ENCODE measurements at regions not wholly inside any gene's neighbourhood (a gene's known extent, or its start where the extent isn't known, plus 50 kb on each side); places are given as distances from the start of the nearest gene placed in this dataset.
A peak's percentile ranks its signal among the peaks of the same experiment; 100 is the strongest.

- WGBS (ENCODE audit: insufficient coverage), result no CpG with 5 or more reads among the region's 1 CpG
- Histone ChIP-seq H3K4me3 (ENCODE audit: low read depth, low read length) (no peak overlapping the region), H3K27ac (ENCODE audit: low read depth, low read length) (no peak overlapping the region), H3K4me1 (ENCODE audit: control insufficient read depth, insufficient read depth, low read length) (no peaks in the 10 kb centered on the region), H3K36me3 (ENCODE audit: control insufficient read depth, insufficient read depth, low read length) (no peaks in the 10 kb centered on the region), H3K9me3 (ENCODE audit: control insufficient read depth, insufficient read depth, low read length) (no peaks in the 10 kb centered on the region), H3K27me3 (ENCODE audit: control insufficient read depth, insufficient read depth, low read length) (no peaks in the 10 kb centered on the region)
- peak in 1 of 6 donors; percentile 41 for DNase-seq (ENCODE audit: low read depth in 4 of 6, low spot score in 6 of 6)
Measured at GRCh38 chr1:96918406-96918805, 196.8 kb downstream of the PTBP2 start.

DNA sequence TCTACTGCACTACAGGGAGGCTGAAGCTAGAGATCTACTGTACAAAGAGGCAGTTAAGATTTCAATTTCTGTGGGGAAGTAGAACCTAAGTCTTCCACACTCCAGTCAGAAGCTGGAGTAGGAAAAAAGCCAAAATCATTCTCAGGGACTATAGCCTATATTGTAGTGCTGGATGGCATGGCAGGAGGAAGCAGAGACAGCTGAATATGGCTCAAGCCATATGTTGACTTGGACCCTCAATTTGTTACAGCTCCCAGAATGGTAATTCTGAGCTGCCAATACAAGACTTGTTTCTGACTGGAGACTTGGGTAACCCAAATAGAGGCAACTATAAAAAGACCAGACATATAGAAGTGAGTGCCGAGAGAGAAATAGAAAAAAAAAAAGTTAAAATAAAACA is 200.6 kb downstream of the PTBP2 start:
- no peaks in the 10 kb centered on the region for H3K4me1 ChIP-seq (ENCODE audit: control insufficient read depth, insufficient read depth, low read length)
- H3K36me3 ChIP-seq (ENCODE audit: control insufficient read depth, insufficient read depth, low read length), result no peaks in the 10 kb centered on the region
- DNase-seq (ENCODE audit: low read depth in 4 of 6, low spot score in 6 of 6), result peak in 1 of 6 donors; percentile 85
- no peaks in the 10 kb centered on the region for H3K27me3 ChIP-seq (ENCODE audit: control insufficient read depth, insufficient read depth, low read length)
- no CpG with 5 or more reads among the region's 1 CpG for WGBS (ENCODE audit: insufficient coverage)
- no peak overlapping the region for H3K4me3 ChIP-seq (ENCODE audit: low read depth, low read length)
- no peak overlapping the region for H3K27ac ChIP-seq (ENCODE audit: low read depth, low read length)
- peaks cover 3% of the 10 kb centered on the region for H3K9me3 ChIP-seq (ENCODE audit: control insufficient read depth, insufficient read depth, low read length)

DNA sequence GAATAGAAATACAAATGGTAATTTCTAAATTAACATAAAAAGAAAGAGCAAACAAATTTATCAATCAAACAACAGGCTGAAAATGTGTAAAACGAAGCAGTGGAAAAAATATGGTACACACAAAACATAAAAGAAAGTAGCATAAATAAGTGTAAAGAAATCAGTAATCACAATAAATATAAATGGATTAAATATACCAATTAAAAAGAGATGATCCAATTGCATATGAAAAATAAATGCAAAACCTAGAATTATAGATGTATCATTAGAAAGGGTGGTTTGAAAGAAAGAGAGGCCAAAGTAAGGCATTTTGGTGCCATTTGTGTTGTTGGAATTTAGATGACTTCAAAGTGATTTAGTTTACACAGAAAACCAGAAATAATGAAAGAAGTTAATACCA is 202.2 kb downstream of the PTBP2 start:
- no peaks in the 10 kb centered on the region for H3K36me3 ChIP-seq (ENCODE audit: control insufficient read depth, insufficient read depth, low read length)
- H3K4me1 ChIP-seq (ENCODE audit: control insufficient read depth, insufficient read depth, low read length), result no peaks in the 10 kb centered on the region
- WGBS (ENCODE audit: insufficient coverage), result no CpG with 5 or more reads among the region's 1 CpG
- H3K27ac ChIP-seq (ENCODE audit: low read depth, low read length), result no peak overlapping the region
- no peaks in the 10 kb centered on the region for H3K27me3 ChIP-seq (ENCODE audit: control insufficient read depth, insufficient read depth, low read length)
- H3K4me3 ChIP-seq (ENCODE audit: low read depth, low read length), result no peak overlapping the region
- peaks cover 3% of the 10 kb centered on the region for H3K9me3 ChIP-seq (ENCODE audit: control insufficient read depth, insufficient read depth, low read length)
- no peak for DNase-seq (ENCODE audit: low read depth in 4 of 6, low spot score in 6 of 6)

- H3K27me3 ChIP-seq (ENCODE audit: control insufficient read depth, insufficient read depth, low read length), result no peaks in the 10 kb centered on the region
- no peaks in the 10 kb centered on the region for H3K36me3 ChIP-seq (ENCODE audit: control insufficient read depth, insufficient read depth, low read length)
- H3K27ac ChIP-seq (ENCODE audit: low read depth, low read length), result no peak overlapping the region
- no peak overlapping the region for H3K4me3 ChIP-seq (ENCODE audit: low read depth, low read length)
- H3K9me3 ChIP-seq (ENCODE audit: control insufficient read depth, insufficient read depth, low read length), result peaks cover 3% of the 10 kb centered on the region
- no peaks in the 10 kb centered on the region for H3K4me1 ChIP-seq (ENCODE audit: control insufficient read depth, insufficient read depth, low read length)
- DNase-seq (ENCODE audit: low read depth in 4 of 6, low spot score in 6 of 6), result no peak
Measured at GRCh38 chr1:96926176-96926575, 204.6 kb downstream of the PTBP2 start.

DNA sequence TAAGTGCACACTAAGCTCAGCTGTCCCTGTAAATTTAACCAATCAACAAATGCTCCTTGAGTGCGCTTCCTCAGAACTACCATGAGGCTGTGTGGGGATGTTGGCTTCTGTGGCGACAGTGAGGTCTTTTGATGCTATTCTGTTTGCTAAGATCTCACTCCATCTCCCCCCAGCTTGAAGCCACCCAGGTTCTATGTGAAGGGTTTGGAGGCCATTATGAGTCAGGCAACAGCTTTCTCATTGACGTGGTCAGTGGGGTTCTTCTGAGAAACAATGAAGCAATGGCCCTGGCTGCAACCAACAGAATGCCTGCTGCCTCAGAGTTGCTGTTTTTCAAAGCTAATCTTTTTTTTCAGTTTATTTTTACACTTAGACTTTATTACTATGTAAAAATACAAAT is 205.5 kb downstream of the PTBP2 start:
- H3K36me3 ChIP-seq (ENCODE audit: control insufficient read depth, insufficient read depth, low read length), result no peaks in the 10 kb centered on the region
- H3K4me1 ChIP-seq (ENCODE audit: control insufficient read depth, insufficient read depth, low read length), result no peaks in the 10 kb centered on the region
- WGBS (ENCODE audit: insufficient coverage), result 57% methylated on average over 1 of the region's 3 CpGs
- no peak overlapping the region for H3K4me3 ChIP-seq (ENCODE audit: low read depth, low read length)
- no peak overlapping the region for H3K27ac ChIP-seq (ENCODE audit: low read depth, low read length)
- peaks cover 3% of the 10 kb centered on the region for H3K9me3 ChIP-seq (ENCODE audit: control insufficient read depth, insufficient read depth, low read length)
- DNase-seq (ENCODE audit: low read depth in 4 of 6, low spot score in 6 of 6), result no peak
- H3K27me3 ChIP-seq (ENCODE audit: control insufficient read depth, insufficient read depth, low read length), result no peaks in the 10 kb centered on the region

DNA sequence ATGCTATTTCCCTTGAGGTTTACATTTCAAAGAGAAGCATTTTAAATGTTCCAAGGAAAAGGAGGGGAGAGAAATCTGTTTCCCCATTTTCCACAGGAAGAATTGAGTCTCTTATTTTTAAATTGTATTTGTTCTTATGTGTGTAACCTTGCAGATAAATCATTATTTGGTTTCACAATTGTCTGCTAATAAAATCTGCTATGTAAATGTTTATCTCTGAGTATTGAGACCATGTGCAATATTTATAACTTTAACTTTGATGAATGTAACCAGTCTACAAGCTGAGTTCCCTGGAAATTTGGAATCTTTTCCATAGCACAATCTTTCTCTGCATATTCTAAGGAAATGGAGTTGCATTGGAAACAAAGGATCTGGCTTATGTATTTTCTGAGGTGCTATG is 209.6 kb downstream of the PTBP2 start:
- Histone ChIP-seq H3K9me3 (ENCODE audit: control insufficient read depth, insufficient read depth, low read length) (no peaks in the 10 kb centered on the region), H3K27ac (ENCODE audit: low read depth, low read length) (no peak overlapping the region), H3K4me3 (ENCODE audit: low read depth, low read length) (no peak overlapping the region), H3K36me3 (ENCODE audit: control insufficient read depth, insufficient read depth, low read length) (no peaks in the 10 kb centered on the region), H3K27me3 (ENCODE audit: control insufficient read depth, insufficient read depth, low read length) (no peaks in the 10 kb centered on the region), H3K4me1 (ENCODE audit: control insufficient read depth, insufficient read depth, low read length) (no peaks in the 10 kb centered on the region)
- DNase-seq (ENCODE audit: low read depth in 4 of 6, low spot score in 6 of 6), result no peak

DNA sequence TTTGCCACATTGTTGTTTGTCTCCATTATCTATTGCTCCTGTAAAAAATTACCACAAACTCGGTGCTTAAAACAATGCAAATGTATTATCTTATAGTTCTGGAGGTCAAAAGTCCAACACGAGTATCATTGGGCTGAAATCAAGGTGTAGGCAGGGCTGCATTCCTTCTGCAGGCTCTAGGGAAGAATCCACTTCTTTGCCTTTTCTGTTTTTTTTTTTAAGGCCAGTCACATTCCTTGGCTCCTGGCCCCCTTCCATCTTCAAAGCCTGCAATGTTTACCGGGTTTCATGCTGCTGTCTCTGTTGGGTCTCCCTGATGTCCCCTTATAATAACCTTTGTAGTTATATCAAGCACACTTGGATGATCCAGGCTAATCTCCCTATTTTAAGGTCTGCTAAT is 212.7 kb downstream of the PTBP2 start:
- Histone ChIP-seq H3K4me3 (ENCODE audit: low read depth, low read length) (no peak overlapping the region), H3K27me3 (ENCODE audit: control insufficient read depth, insufficient read depth, low read length) (no peaks in the 10 kb centered on the region), H3K9me3 (ENCODE audit: control insufficient read depth, insufficient read depth, low read length) (no peaks in the 10 kb centered on the region), H3K27ac (ENCODE audit: low read depth, low read length) (no peak overlapping the region), H3K4me1 (ENCODE audit: control insufficient read depth, insufficient read depth, low read length) (no peaks in the 10 kb centered on the region), H3K36me3 (ENCODE audit: control insufficient read depth, insufficient read depth, low read length) (no peaks in the 10 kb centered on the region)
- no peak for DNase-seq (ENCODE audit: low read depth in 4 of 6, low spot score in 6 of 6)
- WGBS (ENCODE audit: insufficient coverage), result 43% methylated on average over 2 of the region's 3 CpGs

DNA sequence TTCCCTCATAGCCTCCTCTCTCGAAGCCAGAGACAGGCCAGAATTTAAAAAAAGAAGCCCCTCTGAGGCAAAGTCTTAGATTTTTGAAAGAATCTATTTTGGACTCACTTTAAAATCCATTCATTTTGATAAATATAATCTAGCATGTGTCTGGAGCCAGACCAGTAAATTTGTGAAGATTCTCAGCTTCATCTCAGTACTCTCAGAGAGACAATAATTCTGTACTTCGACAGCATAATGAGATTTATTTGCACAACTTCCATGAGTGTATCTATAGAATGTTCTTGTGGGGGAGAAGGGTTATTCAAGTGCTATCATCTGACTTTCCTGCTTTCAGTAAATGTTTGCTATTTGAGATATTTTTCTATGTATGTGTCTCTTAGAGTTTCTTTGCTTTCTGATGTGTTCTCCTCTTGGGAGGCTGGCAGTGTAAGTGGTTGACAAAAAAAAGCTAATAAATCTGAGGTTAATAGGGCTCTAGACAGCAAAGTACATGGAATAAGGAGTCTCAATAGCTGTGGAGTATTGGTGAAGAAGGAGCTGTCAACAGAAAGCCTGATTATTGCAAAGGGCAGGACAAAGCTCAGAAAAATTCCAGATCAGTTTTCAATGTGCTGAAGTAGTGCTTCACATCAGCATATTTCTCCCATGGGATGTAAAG is 223.0 kb downstream of the PTBP2 start:
- Histone ChIP-seq H3K36me3 (ENCODE audit: control insufficient read depth, insufficient read depth, low read length) (no peaks in the 10 kb centered on the region), H3K27me3 (ENCODE audit: control insufficient read depth, insufficient read depth, low read length) (no peaks in the 10 kb centered on the region), H3K27ac (ENCODE audit: low read depth, low read length) (no peak overlapping the region), H3K9me3 (ENCODE audit: control insufficient read depth, insufficient read depth, low read length) (no peaks in the 10 kb centered on the region), H3K4me3 (ENCODE audit: low read depth, low read length) (no peak overlapping the region), H3K4me1 (ENCODE audit: control insufficient read depth, insufficient read depth, low read length) (no peaks in the 10 kb centered on the region)
- DNase-seq (ENCODE audit: low read depth in 4 of 6, low spot score in 6 of 6), result peak in 2 of 6 donors; percentile 49 to 71
- WGBS (ENCODE audit: insufficient coverage), result no CpG with 5 or more reads among the region's 2 CpGs

- Histone ChIP-seq H3K27ac (ENCODE audit: low read depth, low read length) (no peak overlapping the region), H3K4me3 (ENCODE audit: low read depth, low read length) (no peak overlapping the region), H3K36me3 (ENCODE audit: control insufficient read depth, insufficient read depth, low read length) (no peaks in the 10 kb centered on the region), H3K27me3 (ENCODE audit: control insufficient read depth, insufficient read depth, low read length) (no peaks in the 10 kb centered on the region), H3K9me3 (ENCODE audit: control insufficient read depth, insufficient read depth, low read length) (no peaks in the 10 kb centered on the region), H3K4me1 (ENCODE audit: control insufficient read depth, insufficient read depth, low read length) (no peaks in the 10 kb centered on the region)
- 93% methylated on average over 2 of the region's 6 CpGs for WGBS (ENCODE audit: insufficient coverage)
- no peak for DNase-seq (ENCODE audit: low read depth in 4 of 6, low spot score in 6 of 6)
Measured at GRCh38 chr1:96945509-96946084, 224.0 kb downstream of the PTBP2 start.

GRCh38 chr1:96955307-96956012 is 233.9 kb downstream of the PTBP2 start:
- H3K27ac ChIP-seq (ENCODE audit: low read depth, low read length), result no peak overlapping the region
- H3K9me3 ChIP-seq (ENCODE audit: control insufficient read depth, insufficient read depth, low read length), result no peaks in the 10 kb centered on the region
- H3K36me3 ChIP-seq (ENCODE audit: control insufficient read depth, insufficient read depth, low read length), result no peaks in the 10 kb centered on the region
- no peak overlapping the region for H3K4me3 ChIP-seq (ENCODE audit: low read depth, low read length)
- no peaks in the 10 kb centered on the region for H3K27me3 ChIP-seq (ENCODE audit: control insufficient read depth, insufficient read depth, low read length)
- no peak for DNase-seq (ENCODE audit: low read depth in 4 of 6, low spot score in 6 of 6)
- H3K4me1 ChIP-seq (ENCODE audit: control insufficient read depth, insufficient read depth, low read length), result no peaks in the 10 kb centered on the region
- WGBS (ENCODE audit: insufficient coverage), result 100% methylated on average over 2 of the region's 3 CpGs
